ENCODE measurements at regions not wholly inside any gene's neighbourhood (a gene's known extent, or its start where the extent isn't known, plus 50 kb on each side); places are given as distances from the start of the nearest gene placed in this dataset.

DNA sequence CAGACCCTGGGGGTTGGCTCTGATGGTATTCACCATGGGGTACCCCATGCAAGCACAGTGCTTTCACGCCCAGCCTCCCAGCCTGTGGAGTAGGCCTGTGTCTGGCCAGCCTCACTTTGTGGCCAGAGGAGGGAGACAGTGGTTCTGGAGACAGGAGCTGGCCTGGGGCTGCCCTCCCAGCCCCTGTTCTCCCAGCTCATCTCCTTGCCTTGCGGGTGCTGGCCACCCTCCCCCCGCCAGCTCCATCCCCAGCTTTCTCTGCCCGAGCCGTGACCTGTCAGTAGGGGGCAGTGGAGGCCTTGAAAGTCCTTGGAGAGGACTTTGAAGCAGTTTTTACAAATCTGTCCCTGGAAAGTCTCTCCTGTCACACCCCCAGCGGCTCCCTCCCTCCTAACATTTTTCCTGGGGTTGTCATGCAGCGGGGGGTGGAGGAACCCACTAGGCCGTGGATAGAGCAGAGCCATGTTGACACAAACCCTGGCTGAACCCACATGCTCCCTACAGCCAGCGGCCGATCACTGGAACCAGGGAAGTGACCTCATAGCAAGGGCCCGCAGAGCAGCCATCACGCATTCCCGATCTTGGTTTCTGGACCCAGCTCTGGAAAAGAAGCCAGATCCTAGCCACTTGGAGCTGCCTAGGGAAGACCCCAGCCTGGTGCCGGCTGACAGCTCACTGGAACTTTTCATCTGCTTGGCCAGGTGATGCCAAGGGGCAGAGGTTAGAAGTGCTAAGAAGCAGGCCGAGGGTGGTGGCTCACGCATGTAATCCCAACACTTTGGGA, 289.4 kb downstream of the SEC14L1 start (continued):
- TF ChIP-seq, protein P1, sequence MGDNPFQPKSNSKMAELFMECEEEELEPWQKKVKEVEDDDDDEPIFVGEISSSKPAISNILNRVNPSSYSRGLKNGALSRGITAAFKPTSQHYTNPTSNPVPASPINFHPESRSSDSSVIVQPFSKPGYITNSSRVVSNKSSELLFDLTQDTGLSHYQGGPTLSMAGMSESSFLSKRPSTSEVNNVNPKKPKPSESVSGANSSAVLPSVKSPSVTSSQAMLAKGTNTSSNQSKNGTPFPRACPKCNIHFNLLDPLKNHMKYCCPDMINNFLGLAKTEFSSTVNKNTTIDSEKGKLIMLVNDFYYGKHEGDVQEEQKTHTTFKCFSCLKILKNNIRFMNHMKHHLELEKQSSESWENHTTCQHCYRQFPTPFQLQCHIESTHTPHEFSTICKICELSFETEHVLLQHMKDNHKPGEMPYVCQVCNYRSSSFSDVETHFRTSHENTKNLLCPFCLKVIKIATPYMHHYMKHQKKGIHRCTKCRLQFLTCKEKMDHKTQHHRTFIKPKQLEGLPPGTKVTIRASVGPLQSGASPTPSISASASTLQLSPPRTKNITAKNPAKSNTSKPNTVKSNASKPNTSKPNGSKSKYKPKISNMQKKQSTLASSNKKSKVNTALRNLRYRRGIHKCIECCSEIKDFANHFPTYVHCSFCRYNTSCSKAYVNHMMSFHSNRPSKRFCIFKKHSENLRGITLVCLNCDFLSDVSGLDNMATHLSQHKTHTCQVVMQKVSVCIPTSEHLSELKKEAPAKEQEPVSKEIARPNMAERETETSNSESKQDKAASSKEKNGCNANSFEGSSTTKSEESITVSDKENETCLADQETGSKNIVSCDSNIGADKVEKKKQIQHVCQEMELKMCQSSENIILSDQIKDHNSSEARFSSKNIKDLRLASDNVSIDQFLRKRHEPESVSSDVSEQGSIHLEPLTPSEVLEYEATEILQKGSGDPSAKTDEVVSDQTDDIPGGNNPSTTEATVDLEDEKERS (CRISPR knock-in tag; IDR thresholded peaks at IDR 0.05), result peak; percentile 66; the same call in 1 of the 2 replicates
- TF ChIP-seq ZSCAN22 (CRISPR knock-in tag; IDR thresholded peaks at IDR 0.05) (no peak), SIN3B (IDR thresholded peaks at IDR 0.05; ENCODE audit: low read length) (no peak), PREB (CRISPR knock-in tag; IDR thresholded peaks at IDR 0.05) (no peak), HOXA7 (CRISPR knock-in tag; IDR thresholded peaks at IDR 0.05) (no peak), HNRNPLL (IDR thresholded peaks at IDR 0.05; ENCODE audit: low read depth, low read length, poor library complexity, severe bottlenecking) (peak; percentile 28), SMAD1 (CRISPR knock-in tag; IDR thresholded peaks at IDR 0.05; ENCODE audit: borderline replicate concordance, low read depth) (no peak), HNRNPH1 (optimal IDR thresholded peaks at IDR 0.05; ENCODE audit: low read depth, low read length) (no peak), ZFP36 (IDR thresholded peaks at IDR 0.05; ENCODE audit: borderline replicate concordance, low read depth, low read length, partially characterized antibody) (peak; percentile 17), SIX4 (CRISPR knock-in tag; IDR thresholded peaks at IDR 0.05) (no peak; the same call in 1 of the 2 replicates), ATF3 (CRISPR knock-in tag; IDR thresholded peaks at IDR 0.05) (0 out of 2 replicates have a peak, but pooled peaks have one; percentile 65), DMTF1 (CRISPR knock-in tag; IDR thresholded peaks at IDR 0.05) (no peak), MIER2 (CRISPR knock-in tag; IDR thresholded peaks at IDR 0.05) (peak; percentile 27; the same call in 1 of the 2 replicates), ZBTB20 (CRISPR knock-in tag; IDR thresholded peaks at IDR 0.05; ENCODE audit: borderline replicate concordance, low read depth) (no peak), U2AF2 (IDR thresholded peaks at IDR 0.05; ENCODE audit: low read depth, low read length) (no peak), ZNF652 (CRISPR knock-in tag; IDR thresholded peaks at IDR 0.05; ENCODE audit: borderline replicate concordance, low read depth) (0 out of 2 replicates have a peak, but pooled peaks have one; percentile 13), EHMT2 (IDR thresholded peaks at IDR 0.05; ENCODE audit: borderline replicate concordance, low read depth, low read length) (no peak), PAWR (CRISPR knock-in tag; IDR thresholded peaks at IDR 0.05; ENCODE audit: borderline replicate concordance) (no peak), ZNF343 (CRISPR knock-in tag; IDR thresholded peaks at IDR 0.05) (no peak), MLLT10 (CRISPR knock-in tag; IDR thresholded peaks at IDR 0.05) (no peak), MAFG (CRISPR knock-in tag; IDR thresholded peaks at IDR 0.05) (no peak), KMT2A (CRISPR knock-in tag; IDR thresholded peaks at IDR 0.05) (peak; percentile 65)
- TF ChIP-seq, protein P2, sequence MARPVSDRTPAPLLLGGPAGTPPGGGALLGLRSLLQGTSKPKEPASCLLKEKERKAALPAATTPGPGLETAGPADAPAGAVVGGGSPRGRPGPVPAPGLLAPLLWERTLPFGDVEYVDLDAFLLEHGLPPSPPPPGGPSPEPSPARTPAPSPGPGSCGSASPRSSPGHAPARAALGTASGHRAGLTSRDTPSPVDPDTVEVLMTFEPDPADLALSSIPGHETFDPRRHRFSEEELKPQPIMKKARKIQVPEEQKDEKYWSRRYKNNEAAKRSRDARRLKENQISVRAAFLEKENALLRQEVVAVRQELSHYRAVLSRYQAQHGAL (CRISPR knock-in tag; IDR thresholded peaks at IDR 0.05; ENCODE audit: not compliant biosample characterization), result no peak

Data from HepG2 (cell line).